HG03280 (cell line): ENCODE measurements at regions not wholly inside any gene's neighbourhood (a gene's known extent, or its start where the extent isn't known, plus 50 kb on each side); places are given as distances from the start of the nearest gene placed in this dataset.
"Not testable (repeated sequence)": the region's sequence is repeated elsewhere in the genome, so short reads cannot be mapped to it uniquely, and the experiment has no call there.

ENCODE experiments used
- ATAC-seq: cut with Tn5 transposase; IDR thresholded peaks from one replicate; pipeline ENCODE4 v1.9.1; 2021; ENCODE audit warnings: mild to moderate bottlenecking, moderate library complexity; ENCODE audit not compliant: unreplicated experiment

GRCh38 chr5:18203296-18203695 lies 569.0 kb downstream of the TAF11L14 start:
- ATAC-seq = no peak

GRCh38 chr5:18213666-18214065 lies 579.4 kb downstream of the TAF11L14 start:
- no peak for ATAC-seq

GRCh38 chr5:18216016-18216415 lies 581.8 kb downstream of the TAF11L14 start:
- ATAC-seq = no peak

- ATAC-seq = no peak
These were observed 582.5 kb downstream of the TAF11L14 start for GRCh38 chr5:18216729-18217128.

- no peak for ATAC-seq
These were observed 585.0 kb downstream of the TAF11L14 start for GRCh38 chr5:18219241-18219640.

- ATAC-seq = no peak
These were observed 586.4 kb downstream of the TAF11L14 start for GRCh38 chr5:18220631-18221030.

GRCh38 chr5:18236386-18236785 lies 602.1 kb downstream of the TAF11L14 start:
- no peak for ATAC-seq

- no peak for ATAC-seq
These were observed 604.1 kb downstream of the TAF11L14 start for GRCh38 chr5:18238321-18238720.

GRCh38 chr5:18240971-18241370 lies 606.7 kb downstream of the TAF11L14 start:
- no peak for ATAC-seq

GRCh38 chr5:18243846-18244245 lies 609.6 kb downstream of the TAF11L14 start:
- ATAC-seq = no peak

- ATAC-seq = no peak
These were observed 610.0 kb downstream of the TAF11L14 start for GRCh38 chr5:18244309-18244708.

GRCh38 chr5:18252559-18252958 lies 618.3 kb downstream of the TAF11L14 start:
- no peak for ATAC-seq

- ATAC-seq = no peak
These were observed 630.0 kb downstream of the TAF11L14 start for GRCh38 chr5:18264126-18264882.

GRCh38 chr5:18270635-18271338 lies 636.5 kb downstream of the TAF11L14 start:
- ATAC-seq = no peak

- no peak for ATAC-seq
These were observed 642.7 kb downstream of the TAF11L14 start for GRCh38 chr5:18276939-18277338.

GRCh38 chr5:18281947-18282581 lies 647.8 kb downstream of the TAF11L14 start:
- no peak for ATAC-seq

- ATAC-seq = no peak
These were observed 651.0 kb downstream of the TAF11L14 start for GRCh38 chr5:18285257-18285656.

GRCh38 chr5:18292146-18292545 lies 657.9 kb downstream of the TAF11L14 start:
- no peak for ATAC-seq

- ATAC-seq = not testable (repeated sequence)
These were observed 661.4 kb downstream of the TAF11L14 start for GRCh38 chr5:18295696-18296095.

- no peak for ATAC-seq
These were observed 664.9 kb downstream of the TAF11L14 start for GRCh38 chr5:18299166-18299565.

GRCh38 chr5:18305288-18305924 lies 671.1 kb downstream of the TAF11L14 start:
- ATAC-seq = no peak
